LNCAP (cell line): ENCODE measurements at regions not wholly inside any gene's neighbourhood (a gene's known extent, or its start where the extent isn't known, plus 50 kb on each side); places are given as distances from the start of the nearest gene placed in this dataset.

Experiments used
- TF ChIP-seq, protein P1 (sequence below): fragments of 450-650 bp; IDR thresholded peaks from 2 replicates; pipeline ENCODE4 v1.5.1; 2017; ENCODE audit warnings: mild to moderate bottlenecking

GRCh38 chr3:20669184-20669583 lies 483.2 kb upstream of the SGO1 start:
- TF ChIP-seq, protein P1, sequence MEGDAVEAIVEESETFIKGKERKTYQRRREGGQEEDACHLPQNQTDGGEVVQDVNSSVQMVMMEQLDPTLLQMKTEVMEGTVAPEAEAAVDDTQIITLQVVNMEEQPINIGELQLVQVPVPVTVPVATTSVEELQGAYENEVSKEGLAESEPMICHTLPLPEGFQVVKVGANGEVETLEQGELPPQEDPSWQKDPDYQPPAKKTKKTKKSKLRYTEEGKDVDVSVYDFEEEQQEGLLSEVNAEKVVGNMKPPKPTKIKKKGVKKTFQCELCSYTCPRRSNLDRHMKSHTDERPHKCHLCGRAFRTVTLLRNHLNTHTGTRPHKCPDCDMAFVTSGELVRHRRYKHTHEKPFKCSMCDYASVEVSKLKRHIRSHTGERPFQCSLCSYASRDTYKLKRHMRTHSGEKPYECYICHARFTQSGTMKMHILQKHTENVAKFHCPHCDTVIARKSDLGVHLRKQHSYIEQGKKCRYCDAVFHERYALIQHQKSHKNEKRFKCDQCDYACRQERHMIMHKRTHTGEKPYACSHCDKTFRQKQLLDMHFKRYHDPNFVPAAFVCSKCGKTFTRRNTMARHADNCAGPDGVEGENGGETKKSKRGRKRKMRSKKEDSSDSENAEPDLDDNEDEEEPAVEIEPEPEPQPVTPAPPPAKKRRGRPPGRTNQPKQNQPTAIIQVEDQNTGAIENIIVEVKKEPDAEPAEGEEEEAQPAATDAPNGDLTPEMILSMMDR: no peak

DNA sequence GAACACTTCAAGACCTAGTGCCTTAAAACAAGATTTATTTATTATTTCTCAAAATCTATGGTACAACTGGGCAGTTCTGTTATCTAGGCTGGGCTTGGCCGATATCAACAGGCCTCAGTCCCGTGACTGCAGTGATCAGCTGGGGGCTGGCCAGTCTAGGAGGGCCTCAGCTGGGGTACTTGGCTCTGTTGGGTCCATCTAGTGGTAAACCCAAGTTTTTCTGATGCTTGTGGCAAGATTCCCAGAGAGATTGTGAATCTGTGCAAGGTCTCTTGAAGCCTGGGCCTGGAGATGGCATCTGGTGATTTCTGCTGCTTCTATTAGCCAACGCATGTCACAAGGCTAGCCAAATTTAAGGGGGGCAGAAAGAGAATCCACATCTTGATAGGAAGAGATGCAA lies 482.4 kb upstream of the SGO1 start:
- TF ChIP-seq, protein P1: no peak

GRCh38 chr3:20666091-20666490 lies 480.1 kb upstream of the SGO1 start:
- TF ChIP-seq, protein P1: no peak

GRCh38 chr3:20658491-20658890 lies 472.5 kb upstream of the SGO1 start:
- TF ChIP-seq, protein P1: no peak

DNA sequence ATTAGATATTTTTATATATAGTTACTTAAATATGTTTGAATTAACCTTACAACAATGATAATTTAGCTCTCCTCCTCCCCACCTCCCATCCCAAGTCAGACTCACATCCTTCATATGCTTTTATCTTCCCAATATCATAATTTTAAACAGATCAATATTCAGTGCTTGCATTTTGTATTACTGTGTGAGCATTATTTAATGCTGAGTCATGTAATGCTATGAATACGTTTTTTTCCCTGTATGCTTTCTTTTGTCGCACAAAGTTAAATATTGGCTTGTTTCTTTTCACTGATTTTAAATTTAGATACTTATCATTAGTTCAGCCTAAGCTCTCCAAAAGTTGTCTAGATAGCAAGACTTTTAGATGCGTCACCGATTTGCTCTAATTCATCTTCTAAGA lies 471.6 kb upstream of the SGO1 start:
- TF ChIP-seq, protein P1: no peak

DNA sequence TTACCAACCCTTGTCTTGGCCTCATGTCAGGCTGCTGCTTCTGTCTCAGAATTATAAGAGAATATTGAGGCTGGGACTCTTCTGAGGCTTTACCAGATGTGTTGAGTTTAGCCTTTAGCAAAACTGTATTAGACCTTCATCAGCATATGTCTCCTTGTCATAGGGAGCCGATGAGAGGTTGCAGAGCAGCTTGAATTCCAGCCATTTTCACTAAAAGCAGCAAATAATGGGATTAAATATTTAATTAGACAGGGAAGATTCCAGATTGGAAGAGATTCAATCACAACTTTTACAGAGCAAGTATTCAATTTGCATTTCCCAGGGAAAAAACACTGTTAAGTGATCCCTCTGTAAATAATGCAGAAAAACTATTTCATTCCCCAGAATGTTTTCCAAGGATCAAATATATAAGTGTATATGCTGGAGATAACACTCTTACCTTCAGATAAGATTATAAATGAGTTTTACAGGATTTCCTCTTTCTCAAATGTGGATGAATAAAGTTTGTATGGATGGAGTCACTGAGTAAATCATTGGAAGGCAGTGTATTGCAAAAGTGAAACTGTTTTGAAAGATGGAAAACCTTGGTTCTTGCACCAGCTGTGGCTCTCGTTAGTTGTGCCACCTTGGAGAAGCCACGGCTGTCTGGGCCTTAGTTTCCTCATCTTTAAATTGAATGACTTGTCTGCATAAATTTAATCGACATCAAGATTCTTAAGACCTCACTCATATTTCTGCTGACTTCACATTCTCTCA lies 466.4 kb upstream of the SGO1 start:
- TF ChIP-seq, protein P1: no peak

DNA sequence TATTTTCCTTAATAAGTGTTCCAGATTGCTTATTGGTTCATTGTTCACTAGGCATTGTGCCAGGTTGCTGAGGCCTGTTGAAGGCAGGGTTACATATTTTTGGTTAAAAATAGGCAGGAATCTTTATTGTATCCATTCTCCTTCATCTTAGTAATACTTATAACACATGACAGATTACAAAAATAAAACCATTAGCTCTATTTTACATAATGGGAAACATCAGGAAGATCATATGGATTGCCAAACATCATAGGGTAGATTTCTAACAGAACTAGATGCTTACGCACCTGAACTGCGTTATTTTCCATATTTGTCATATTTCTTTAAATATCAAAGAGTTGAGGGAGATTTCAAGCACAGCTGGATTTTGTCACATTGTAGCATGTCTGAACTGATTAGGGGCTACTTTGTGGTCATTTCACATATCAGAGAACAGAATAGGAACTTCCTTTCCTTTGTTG lies 462.9 kb upstream of the SGO1 start:
- TF ChIP-seq, protein P1: no peak
